H9 (cell line): ENCODE measurements at regions not wholly inside any gene's neighbourhood (a gene's known extent, or its start where the extent isn't known, plus 50 kb on each side); places are given as distances from the start of the nearest gene placed in this dataset.

ENCODE experiments used
- DNase-seq: peaks from one replicate; pipeline ENCODE4 v3.0.0-alpha.2; 2017
- H2AFZ ChIP-seq: one replicate; pipeline ENCODE4 v1.6.1; 2013; ENCODE audit warnings: mild to moderate bottlenecking, low read length, control low read depth, moderate library complexity
- H2AK5ac ChIP-seq: 2 replicates; pipeline ENCODE4 v1.6.1; 2013; ENCODE audit warnings: low read length, control low read depth, mixed read lengths; ENCODE audit not compliant: insufficient read length
- H2BK120ac ChIP-seq: one replicate; pipeline ENCODE4 v1.6.1; 2013; ENCODE audit warnings: low read depth, mild to moderate bottlenecking, low read length, control low read depth, inconsistent platforms; ENCODE audit not compliant: poor library complexity, severe bottlenecking
- H2BK12ac ChIP-seq: 2 replicates; pipeline ENCODE4 v1.6.1; 2013; ENCODE audit warnings: low read length, control low read depth, mixed read lengths, low read depth; ENCODE audit not compliant: insufficient read length
- H2BK15ac ChIP-seq: 2 replicates; pipeline ENCODE4 v1.6.1; 2013; ENCODE audit warnings: low read depth, low read length, control low read depth
- H2BK20ac ChIP-seq: one replicate; pipeline ENCODE4 v1.6.1; 2013; ENCODE audit warnings: low read depth, mild to moderate bottlenecking, low read length, control low read depth, inconsistent platforms; ENCODE audit not compliant: poor library complexity, severe bottlenecking
- H2BK5ac ChIP-seq: 2 replicates; pipeline ENCODE4 v1.6.1; 2013; ENCODE audit warnings: low read length, control low read depth, mixed read lengths; ENCODE audit not compliant: insufficient read length
- H3K14ac ChIP-seq: 2 replicates; pipeline ENCODE4 v1.6.1; 2013; ENCODE audit warnings: low read length, control low read depth; ENCODE audit not compliant: insufficient read depth
- H3K18ac ChIP-seq: 2 replicates; pipeline ENCODE4 v1.6.1; 2013; ENCODE audit warnings: low read depth, mild to moderate bottlenecking, mixed read lengths, low read length, control low read depth; ENCODE audit not compliant: insufficient read length
- H3K23ac ChIP-seq: 2 replicates; pipeline ENCODE4 v1.6.1; 2013; ENCODE audit warnings: low read length, control low read depth, mixed read lengths, low read depth; ENCODE audit not compliant: insufficient read length
- H3K23me2 ChIP-seq: 2 replicates; pipeline ENCODE4 v1.6.1; 2013; ENCODE audit warnings: low read depth, mild to moderate bottlenecking, mixed read lengths, low read length, control low read depth; ENCODE audit not compliant: insufficient read length, poor library complexity, severe bottlenecking
- H3K27ac ChIP-seq: 2 replicates; pipeline ENCODE4 v1.5.1; 2013; ENCODE audit warnings: low read length, control low read depth, mixed read lengths, low read depth; ENCODE audit not compliant: insufficient read length
- H3K27me3 ChIP-seq: 2 replicates; pipeline ENCODE4 v1.6.1; 2013; ENCODE audit warnings: low read length, control low read depth, inconsistent platforms; ENCODE audit not compliant: insufficient read depth
- H3K4ac ChIP-seq: 2 replicates; pipeline ENCODE4 v1.6.1; 2013; ENCODE audit warnings: low read depth, mild to moderate bottlenecking, control low read depth, inconsistent platforms, low read length, moderate library complexity
- H3K4me1 ChIP-seq: 2 replicates; pipeline ENCODE4 v1.6.1; 2013; ENCODE audit warnings: low read length, control low read depth, inconsistent platforms; ENCODE audit not compliant: insufficient read depth
- H3K4me2 ChIP-seq: 2 replicates; pipeline ENCODE4 v1.6.1; 2013; ENCODE audit warnings: low read length, control low read depth, mixed read lengths; ENCODE audit not compliant: insufficient read length, insufficient read depth
- H3K56ac ChIP-seq: 2 replicates; pipeline ENCODE4 v1.6.1; 2013; ENCODE audit warnings: low read depth, mild to moderate bottlenecking, mixed read lengths, low read length, control low read depth; ENCODE audit not compliant: insufficient read length
- H3K79me1 ChIP-seq: 2 replicates; pipeline ENCODE4 v1.6.1; 2013; ENCODE audit warnings: low read depth, mild to moderate bottlenecking, moderate library complexity, low read length, control low read depth, inconsistent platforms; ENCODE audit not compliant: insufficient read depth, poor library complexity, severe bottlenecking
- H3K79me2 ChIP-seq: 2 replicates; pipeline ENCODE4 v1.6.1; 2013; ENCODE audit warnings: low read length, control low read depth, inconsistent platforms; ENCODE audit not compliant: insufficient read depth
- H3K9ac ChIP-seq: 2 replicates; pipeline ENCODE4 v1.6.1; 2013; ENCODE audit warnings: low read length, control low read depth, mixed read lengths; ENCODE audit not compliant: insufficient read length; ENCODE audit errors: extremely low read depth
- H3K9me3 ChIP-seq: one replicate; pipeline ENCODE4 v1.6.1; 2013; ENCODE audit warnings: low read depth, low read length, inconsistent platforms; ENCODE audit not compliant: control insufficient read depth
- H3T11ph ChIP-seq: one replicate; pipeline ENCODE4 v1.6.1; 2013; ENCODE audit warnings: mild to moderate bottlenecking, low read length, control low read depth, inconsistent platforms
- H4K20me1 ChIP-seq: one replicate; pipeline ENCODE4 v1.6.1; 2013; ENCODE audit not compliant: control insufficient read depth, insufficient read length, insufficient read depth
- H4K5ac ChIP-seq: 2 replicates; pipeline ENCODE4 v1.6.1; 2013; ENCODE audit warnings: low read depth, mild to moderate bottlenecking, mixed read lengths, low read length, control low read depth; ENCODE audit not compliant: insufficient read length
- H4K8ac ChIP-seq: replicated peaks from 2 replicates; pipeline ENCODE4 v1.6.1; 2013; ENCODE audit warnings: low read length, control low read depth, mixed read lengths, low read depth; ENCODE audit not compliant: insufficient read length
- H4K91ac ChIP-seq: 2 replicates; pipeline ENCODE4 v1.6.1; 2013; ENCODE audit warnings: low read depth, mild to moderate bottlenecking, moderate library complexity, mixed read lengths, low read length, control low read depth; ENCODE audit not compliant: insufficient read length
- H3K27ac Mint-ChIP-seq, 3 experiments: 2 replicates in 2 of 3; 3 replicates in 1 of 3; pipeline ENCODE4 v1.8.0; 2020 to 2021; ENCODE audit warnings: mixed read lengths in 3 of 3, mild to moderate bottlenecking in 1 of 3, moderate library complexity in 1 of 3
- H3K27me3 Mint-ChIP-seq: 2 replicates; pipeline ENCODE4 v1.8.0; 2021; ENCODE audit warnings: low read depth, mild to moderate bottlenecking, moderate library complexity, mixed read lengths
- H3K36me3 Mint-ChIP-seq, 3 experiments: 2 replicates in 2 of 3; 3 replicates in 1 of 3; pipeline ENCODE4 v1.8.0; 2020 to 2021; ENCODE audit warnings: low read depth in 3 of 3, mixed read lengths in 3 of 3; ENCODE audit not compliant: insufficient read depth in 1 of 3
- H3K4me1 Mint-ChIP-seq, 2 experiments: 2 replicates each; pipeline ENCODE4 v1.8.0; 2020; ENCODE audit warnings: mixed read lengths in 2 of 2
- H3K4me3 Mint-ChIP-seq, 2 experiments: 2 replicates in 1 of 2; 3 replicates in 1 of 2; pipeline ENCODE4 v1.8.0; 2020 to 2021; ENCODE audit warnings: mild to moderate bottlenecking in 2 of 2, mixed read lengths in 2 of 2, moderate library complexity in 1 of 2
- H3K9me3 Mint-ChIP-seq, 2 experiments: 2 replicates in 1 of 2; 3 replicates in 1 of 2; pipeline ENCODE4 v1.8.0; 2020; ENCODE audit warnings: mild to moderate bottlenecking in 2 of 2, mixed read lengths in 2 of 2, moderate library complexity in 1 of 2
- WGBS: extraction: QIAGEN DNeasy Blood & Tissue Kit; methylation state at CpG from one replicate; pipeline ENCODE4 v1.1.7; 2013; ENCODE audit warnings: missing lambda C conversion rate, low lambda C conversion rate, mixed read lengths; ENCODE audit not compliant: insufficient read length; ENCODE audit errors: extremely low coverage; 5-methylcytosine and 5-hydroxymethylcytosine counted together
- TF ChIP-seq, protein P1 (sequence below): fragments of 200-600 bp; sonication (generic); conservative IDR thresholded peaks from 3 replicates; pipeline ENCODE4 v1.8.0; 2021; ENCODE audit warnings: antibody characterized with exemption, mild to moderate bottlenecking

DNA sequence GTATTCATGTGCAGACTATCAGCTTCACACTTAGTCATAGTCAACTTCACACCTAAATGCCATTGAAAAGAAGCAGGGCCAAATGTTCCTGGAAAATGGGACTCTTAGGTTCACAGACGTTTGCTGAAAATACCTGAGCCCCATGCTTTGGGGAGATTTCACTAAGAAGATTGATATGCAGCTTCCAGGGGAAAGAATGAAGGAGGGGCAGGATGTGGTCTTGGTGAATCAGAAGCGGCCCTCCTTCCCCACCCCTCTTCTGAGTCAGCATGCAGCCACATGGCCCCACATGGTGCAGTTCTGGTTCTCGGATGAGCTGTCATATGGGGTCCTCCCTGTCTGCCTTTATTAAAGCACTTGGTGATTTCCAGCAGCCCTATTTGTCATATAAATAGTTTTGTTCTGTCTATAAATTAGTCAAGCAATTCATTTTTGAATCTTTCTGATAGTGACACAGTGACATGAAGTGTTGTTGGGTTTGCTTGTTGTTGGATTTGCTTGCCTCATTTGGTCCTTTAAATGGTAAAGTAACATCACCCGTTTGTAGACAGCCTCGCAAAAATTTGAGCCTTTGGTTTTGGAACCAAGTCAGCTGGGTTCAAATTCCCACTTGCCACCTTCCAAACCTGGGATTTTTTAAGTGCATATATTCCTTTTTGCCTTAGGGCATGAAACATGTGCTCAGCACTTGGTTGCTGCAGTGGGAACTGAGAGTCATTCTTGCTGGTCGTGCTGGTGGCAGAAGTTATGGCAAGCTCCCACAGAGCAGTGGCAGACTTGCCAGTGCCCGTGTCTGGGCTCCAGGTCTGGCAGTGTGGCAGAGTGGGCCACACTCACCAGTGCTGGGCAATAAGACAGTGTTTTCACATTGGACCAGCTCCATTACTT, 68.1 kb upstream of the CDK6 start:
- no peak overlapping the region for H3K27ac ChIP-seq
- no peak overlapping the region for H2BK120ac ChIP-seq
- no peak overlapping the region for H2BK15ac ChIP-seq
- H3K9ac ChIP-seq: no peak overlapping the region
- no peak overlapping the region for H3K4ac ChIP-seq
- H4K91ac ChIP-seq: no peak overlapping the region
- no peaks in the 10 kb centered on the region for H3K79me1 ChIP-seq
- H3K14ac ChIP-seq: no peak overlapping the region
- no peak overlapping the region for H4K8ac ChIP-seq
- DNase-seq: no peak
- no peaks in the 10 kb centered on the region for H4K20me1 ChIP-seq
- H2AK5ac ChIP-seq: no peak overlapping the region
- no peaks in the 10 kb centered on the region for H3K9me3 ChIP-seq
- no peak overlapping the region for H3K27ac Mint-ChIP-seq
- H2BK12ac ChIP-seq: no peak overlapping the region
- H3K4me1 ChIP-seq: no peaks in the 10 kb centered on the region; the same call in 1 of the 2 replicates
- peaks cover 2 to 3% of the 10 kb centered on the region in 2 experiments; a peak in 1 of 4 replicates for H3K4me1 Mint-ChIP-seq
- no peaks in the 10 kb centered on the region; the same call in 1 of the 2 replicates for H3K27me3 Mint-ChIP-seq
- H3K4me3 Mint-ChIP-seq: no peak overlapping the region
- H3K9me3 Mint-ChIP-seq: no peaks in the 10 kb centered on the region
- H2BK20ac ChIP-seq: no peak overlapping the region
- H3K18ac ChIP-seq: no peak overlapping the region
- H2AFZ ChIP-seq: no peak overlapping the region
- no peaks in the 10 kb centered on the region for H3K23me2 ChIP-seq
- H3K27me3 ChIP-seq: no peaks in the 10 kb centered on the region
- no peak overlapping the region for H3K23ac ChIP-seq
- H3K56ac ChIP-seq: no peak overlapping the region
- no peaks in the 10 kb centered on the region for H3K79me2 ChIP-seq
- H4K5ac ChIP-seq: no peak overlapping the region
- H3T11ph ChIP-seq: no peak overlapping the region
- TF ChIP-seq, protein P1, sequence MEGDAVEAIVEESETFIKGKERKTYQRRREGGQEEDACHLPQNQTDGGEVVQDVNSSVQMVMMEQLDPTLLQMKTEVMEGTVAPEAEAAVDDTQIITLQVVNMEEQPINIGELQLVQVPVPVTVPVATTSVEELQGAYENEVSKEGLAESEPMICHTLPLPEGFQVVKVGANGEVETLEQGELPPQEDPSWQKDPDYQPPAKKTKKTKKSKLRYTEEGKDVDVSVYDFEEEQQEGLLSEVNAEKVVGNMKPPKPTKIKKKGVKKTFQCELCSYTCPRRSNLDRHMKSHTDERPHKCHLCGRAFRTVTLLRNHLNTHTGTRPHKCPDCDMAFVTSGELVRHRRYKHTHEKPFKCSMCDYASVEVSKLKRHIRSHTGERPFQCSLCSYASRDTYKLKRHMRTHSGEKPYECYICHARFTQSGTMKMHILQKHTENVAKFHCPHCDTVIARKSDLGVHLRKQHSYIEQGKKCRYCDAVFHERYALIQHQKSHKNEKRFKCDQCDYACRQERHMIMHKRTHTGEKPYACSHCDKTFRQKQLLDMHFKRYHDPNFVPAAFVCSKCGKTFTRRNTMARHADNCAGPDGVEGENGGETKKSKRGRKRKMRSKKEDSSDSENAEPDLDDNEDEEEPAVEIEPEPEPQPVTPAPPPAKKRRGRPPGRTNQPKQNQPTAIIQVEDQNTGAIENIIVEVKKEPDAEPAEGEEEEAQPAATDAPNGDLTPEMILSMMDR: no peak
- no peak overlapping the region for H3K4me2 ChIP-seq
- WGBS: no CpG with 5 or more reads among the region's 7 CpGs
- no peaks in the 10 kb centered on the region for H3K36me3 Mint-ChIP-seq
- no peak overlapping the region for H2BK5ac ChIP-seq
